ENCODE measurements at regions not wholly inside any gene's neighbourhood (a gene's known extent, or its start where the extent isn't known, plus 50 kb on each side); places are given as distances from the start of the nearest gene placed in this dataset.

DNA sequence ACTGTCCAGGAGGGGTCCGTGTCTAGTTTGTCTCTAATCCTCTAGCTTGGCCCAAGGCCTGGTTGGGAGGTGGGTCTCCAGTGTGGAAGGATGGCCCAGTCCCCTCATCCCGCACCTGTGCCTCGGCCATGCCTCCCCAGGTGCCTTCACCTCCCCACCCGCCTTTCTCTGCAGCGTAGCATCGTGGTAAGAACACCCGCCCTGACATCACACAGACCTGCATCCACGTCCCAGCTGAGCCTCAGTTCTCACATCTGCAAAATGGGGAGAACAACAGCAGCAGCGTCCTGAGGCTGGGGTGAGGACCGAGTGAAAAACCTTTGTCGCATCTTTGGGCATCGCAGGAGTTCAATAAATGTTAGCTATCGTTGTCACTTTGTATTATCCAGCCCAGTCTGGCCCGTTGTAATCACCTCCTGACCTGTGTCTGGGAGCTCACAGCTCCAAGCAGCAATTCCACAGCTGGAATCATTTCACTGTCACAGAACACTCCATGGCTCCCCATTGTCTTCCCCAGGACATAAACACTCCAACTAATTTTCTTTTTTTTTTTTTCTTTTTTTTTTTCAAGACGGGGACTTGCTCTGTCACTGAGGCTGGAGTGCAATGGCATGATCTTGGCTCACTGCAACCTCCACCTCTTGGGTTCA lies 181.2 kb upstream of the IER5L start:
- TF ChIP-seq, protein P1, sequence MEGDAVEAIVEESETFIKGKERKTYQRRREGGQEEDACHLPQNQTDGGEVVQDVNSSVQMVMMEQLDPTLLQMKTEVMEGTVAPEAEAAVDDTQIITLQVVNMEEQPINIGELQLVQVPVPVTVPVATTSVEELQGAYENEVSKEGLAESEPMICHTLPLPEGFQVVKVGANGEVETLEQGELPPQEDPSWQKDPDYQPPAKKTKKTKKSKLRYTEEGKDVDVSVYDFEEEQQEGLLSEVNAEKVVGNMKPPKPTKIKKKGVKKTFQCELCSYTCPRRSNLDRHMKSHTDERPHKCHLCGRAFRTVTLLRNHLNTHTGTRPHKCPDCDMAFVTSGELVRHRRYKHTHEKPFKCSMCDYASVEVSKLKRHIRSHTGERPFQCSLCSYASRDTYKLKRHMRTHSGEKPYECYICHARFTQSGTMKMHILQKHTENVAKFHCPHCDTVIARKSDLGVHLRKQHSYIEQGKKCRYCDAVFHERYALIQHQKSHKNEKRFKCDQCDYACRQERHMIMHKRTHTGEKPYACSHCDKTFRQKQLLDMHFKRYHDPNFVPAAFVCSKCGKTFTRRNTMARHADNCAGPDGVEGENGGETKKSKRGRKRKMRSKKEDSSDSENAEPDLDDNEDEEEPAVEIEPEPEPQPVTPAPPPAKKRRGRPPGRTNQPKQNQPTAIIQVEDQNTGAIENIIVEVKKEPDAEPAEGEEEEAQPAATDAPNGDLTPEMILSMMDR (IDR thresholded peaks at IDR 0.05 in 2 of 3, conservative IDR thresholded peaks at IDR 0.05 in 1 of 3; ENCODE audit: borderline replicate concordance in 1 of 3, insufficient read depth in 1 of 3, low read depth in 2 of 3, low read length in 2 of 3), result no peak
- TF ChIP-seq SP1 (IDR thresholded peaks at IDR 0.05; ENCODE audit: low read depth) (no peak), EZH2 (IDR thresholded peaks at IDR 0.05) (no peak), POLR2AphosphoS5 (IDR thresholded peaks at IDR 0.05; ENCODE audit: low read depth, low read length) (no peak), CBX3 (IDR thresholded peaks at IDR 0.05; ENCODE audit: low read depth) (no peak), ZNF274 (IDR thresholded peaks at IDR 0.05; ENCODE audit: low read depth, low read length) (no peak), CEBPB (IDR thresholded peaks at IDR 0.05; ENCODE audit: low read depth) (no peak), RAD21 (IDR thresholded peaks at IDR 0.05; ENCODE audit: low read depth) (no peak), TCF7L2 (IDR thresholded peaks at IDR 0.05; ENCODE audit: borderline replicate concordance, extremely low read depth, insufficient read depth, insufficient read length) (no peak), SIN3A (IDR thresholded peaks at IDR 0.05; ENCODE audit: low read depth) (no peak)
- TF ChIP-seq, protein P2, sequence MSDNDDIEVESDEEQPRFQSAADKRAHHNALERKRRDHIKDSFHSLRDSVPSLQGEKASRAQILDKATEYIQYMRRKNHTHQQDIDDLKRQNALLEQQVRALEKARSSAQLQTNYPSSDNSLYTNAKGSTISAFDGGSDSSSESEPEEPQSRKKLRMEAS (IDR thresholded peaks at IDR 0.05), result no peak
- TF ChIP-seq, protein P3, sequence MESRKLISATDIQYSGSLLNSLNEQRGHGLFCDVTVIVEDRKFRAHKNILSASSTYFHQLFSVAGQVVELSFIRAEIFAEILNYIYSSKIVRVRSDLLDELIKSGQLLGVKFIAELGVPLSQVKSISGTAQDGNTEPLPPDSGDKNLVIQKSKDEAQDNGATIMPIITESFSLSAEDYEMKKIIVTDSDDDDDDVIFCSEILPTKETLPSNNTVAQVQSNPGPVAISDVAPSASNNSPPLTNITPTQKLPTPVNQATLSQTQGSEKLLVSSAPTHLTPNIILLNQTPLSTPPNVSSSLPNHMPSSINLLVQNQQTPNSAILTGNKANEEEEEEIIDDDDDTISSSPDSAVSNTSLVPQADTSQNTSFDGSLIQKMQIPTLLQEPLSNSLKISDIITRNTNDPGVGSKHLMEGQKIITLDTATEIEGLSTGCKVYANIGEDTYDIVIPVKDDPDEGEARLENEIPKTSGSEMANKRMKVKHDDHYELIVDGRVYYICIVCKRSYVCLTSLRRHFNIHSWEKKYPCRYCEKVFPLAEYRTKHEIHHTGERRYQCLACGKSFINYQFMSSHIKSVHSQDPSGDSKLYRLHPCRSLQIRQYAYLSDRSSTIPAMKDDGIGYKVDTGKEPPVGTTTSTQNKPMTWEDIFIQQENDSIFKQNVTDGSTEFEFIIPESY (IDR thresholded peaks at IDR 0.05; ENCODE audit: extremely low read depth, insufficient replicate concordance, low read length), result no peak
- TF ChIP-seq, protein P4, sequence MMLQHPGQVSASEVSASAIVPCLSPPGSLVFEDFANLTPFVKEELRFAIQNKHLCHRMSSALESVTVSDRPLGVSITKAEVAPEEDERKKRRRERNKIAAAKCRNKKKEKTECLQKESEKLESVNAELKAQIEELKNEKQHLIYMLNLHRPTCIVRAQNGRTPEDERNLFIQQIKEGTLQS (IDR thresholded peaks at IDR 0.05), result no peak
- TF ChIP-seq, protein P5, sequence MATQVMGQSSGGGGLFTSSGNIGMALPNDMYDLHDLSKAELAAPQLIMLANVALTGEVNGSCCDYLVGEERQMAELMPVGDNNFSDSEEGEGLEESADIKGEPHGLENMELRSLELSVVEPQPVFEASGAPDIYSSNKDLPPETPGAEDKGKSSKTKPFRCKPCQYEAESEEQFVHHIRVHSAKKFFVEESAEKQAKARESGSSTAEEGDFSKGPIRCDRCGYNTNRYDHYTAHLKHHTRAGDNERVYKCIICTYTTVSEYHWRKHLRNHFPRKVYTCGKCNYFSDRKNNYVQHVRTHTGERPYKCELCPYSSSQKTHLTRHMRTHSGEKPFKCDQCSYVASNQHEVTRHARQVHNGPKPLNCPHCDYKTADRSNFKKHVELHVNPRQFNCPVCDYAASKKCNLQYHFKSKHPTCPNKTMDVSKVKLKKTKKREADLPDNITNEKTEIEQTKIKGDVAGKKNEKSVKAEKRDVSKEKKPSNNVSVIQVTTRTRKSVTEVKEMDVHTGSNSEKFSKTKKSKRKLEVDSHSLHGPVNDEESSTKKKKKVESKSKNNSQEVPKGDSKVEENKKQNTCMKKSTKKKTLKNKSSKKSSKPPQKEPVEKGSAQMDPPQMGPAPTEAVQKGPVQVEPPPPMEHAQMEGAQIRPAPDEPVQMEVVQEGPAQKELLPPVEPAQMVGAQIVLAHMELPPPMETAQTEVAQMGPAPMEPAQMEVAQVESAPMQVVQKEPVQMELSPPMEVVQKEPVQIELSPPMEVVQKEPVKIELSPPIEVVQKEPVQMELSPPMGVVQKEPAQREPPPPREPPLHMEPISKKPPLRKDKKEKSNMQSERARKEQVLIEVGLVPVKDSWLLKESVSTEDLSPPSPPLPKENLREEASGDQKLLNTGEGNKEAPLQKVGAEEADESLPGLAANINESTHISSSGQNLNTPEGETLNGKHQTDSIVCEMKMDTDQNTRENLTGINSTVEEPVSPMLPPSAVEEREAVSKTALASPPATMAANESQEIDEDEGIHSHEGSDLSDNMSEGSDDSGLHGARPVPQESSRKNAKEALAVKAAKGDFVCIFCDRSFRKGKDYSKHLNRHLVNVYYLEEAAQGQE (IDR thresholded peaks at IDR 0.05; ENCODE audit: low read depth), result no peak
